ENCODE measurements at regions not wholly inside any gene's neighbourhood (a gene's known extent, or its start where the extent isn't known, plus 50 kb on each side); places are given as distances from the start of the nearest gene placed in this dataset.

- TF ChIP-seq JUN (IDR thresholded peaks at IDR 0.05; ENCODE audit: low read depth, low read length) (no peak), RNF2 (IDR thresholded peaks at IDR 0.05; ENCODE audit: borderline replicate concordance, low read depth, low read length, missing control alignments, poor library complexity, severe bottlenecking) (no peak), TAF1 (IDR thresholded peaks at IDR 0.05; ENCODE audit: low read depth, low read length) (no peak), EP300 (IDR thresholded peaks at IDR 0.05; ENCODE audit: borderline replicate concordance in 1 of 2, low read depth in 2 of 2, low read length in 2 of 2) (no peak), KDM1A (IDR thresholded peaks at IDR 0.05; ENCODE audit: borderline replicate concordance, low read length) (no peak)
These were observed 898.5 kb downstream of the KCNJ2 start for GRCh38 chr17:71067669-71068407.
